ENCODE measurements at regions not wholly inside any gene's neighbourhood (a gene's known extent, or its start where the extent isn't known, plus 50 kb on each side); places are given as distances from the start of the nearest gene placed in this dataset.

GRCh38 chr3:127424766-127425504, 137.1 kb upstream of the PRR20G start:
- TF ChIP-seq POLR2A (IDR thresholded peaks at IDR 0.05): no peak
- no peak for TF ChIP-seq CTCF (IDR thresholded peaks at IDR 0.05)

All from testis (tissue), 2 donors.